HG02571 (cell line): ENCODE measurements at regions not wholly inside any gene's neighbourhood (a gene's known extent, or its start where the extent isn't known, plus 50 kb on each side); places are given as distances from the start of the nearest gene placed in this dataset.

ENCODE experiments used
- ATAC-seq: cut with Tn5 transposase; IDR thresholded peaks from one replicate; pipeline ENCODE4 v1.9.1; 2021; ENCODE audit warnings: mild to moderate bottlenecking, moderate library complexity; ENCODE audit not compliant: unreplicated experiment

DNA sequence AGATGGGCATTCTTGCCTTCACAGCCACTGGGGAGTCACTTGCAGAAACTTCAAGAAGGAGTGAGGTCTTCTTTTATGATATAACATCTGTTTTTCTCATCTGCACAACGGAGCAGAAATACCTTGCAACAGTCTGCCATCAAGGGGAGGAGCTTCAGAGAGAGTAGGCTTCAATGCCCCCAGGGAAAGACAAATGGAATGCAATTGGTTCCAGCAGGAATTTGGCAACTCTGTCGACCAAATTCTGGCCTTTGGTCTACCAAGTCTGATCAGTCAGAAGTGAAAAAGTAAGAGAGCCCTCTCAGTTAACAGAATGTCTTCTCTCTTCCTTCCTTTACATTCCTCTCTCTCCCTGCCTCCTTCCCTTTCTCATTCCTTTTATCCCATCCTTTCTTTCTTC lies 229.3 kb downstream of the IDS start:
- ATAC-seq, result no peak

DNA sequence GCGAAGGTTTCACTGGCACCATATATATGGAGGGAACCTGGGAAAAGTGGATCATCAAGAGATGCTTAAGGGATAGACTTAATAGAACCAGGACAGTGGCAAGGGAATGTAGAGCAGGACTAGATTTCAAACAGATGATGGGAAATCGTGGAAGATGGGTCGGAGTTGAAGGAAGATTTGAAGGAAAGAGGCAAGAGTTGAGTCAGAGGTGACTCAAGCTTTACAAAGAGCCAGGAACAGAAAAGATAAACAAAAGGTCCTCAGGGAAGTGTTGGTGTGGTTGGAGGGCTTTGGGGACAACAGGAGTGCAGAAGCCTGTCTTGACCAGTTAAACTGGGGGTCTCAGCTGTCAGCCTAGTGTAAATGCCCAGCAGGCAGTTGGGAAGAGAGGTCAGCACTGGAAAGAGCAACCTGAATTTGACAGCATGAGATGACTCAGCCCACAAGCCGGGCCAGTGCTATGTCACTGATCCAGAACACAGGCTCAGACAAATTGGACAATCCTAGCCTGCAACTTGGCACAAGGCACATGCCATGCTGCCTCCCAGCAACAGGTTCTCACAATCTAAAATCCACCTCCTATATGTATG lies 230.5 kb downstream of the IDS start:
- ATAC-seq, result no peak

DNA sequence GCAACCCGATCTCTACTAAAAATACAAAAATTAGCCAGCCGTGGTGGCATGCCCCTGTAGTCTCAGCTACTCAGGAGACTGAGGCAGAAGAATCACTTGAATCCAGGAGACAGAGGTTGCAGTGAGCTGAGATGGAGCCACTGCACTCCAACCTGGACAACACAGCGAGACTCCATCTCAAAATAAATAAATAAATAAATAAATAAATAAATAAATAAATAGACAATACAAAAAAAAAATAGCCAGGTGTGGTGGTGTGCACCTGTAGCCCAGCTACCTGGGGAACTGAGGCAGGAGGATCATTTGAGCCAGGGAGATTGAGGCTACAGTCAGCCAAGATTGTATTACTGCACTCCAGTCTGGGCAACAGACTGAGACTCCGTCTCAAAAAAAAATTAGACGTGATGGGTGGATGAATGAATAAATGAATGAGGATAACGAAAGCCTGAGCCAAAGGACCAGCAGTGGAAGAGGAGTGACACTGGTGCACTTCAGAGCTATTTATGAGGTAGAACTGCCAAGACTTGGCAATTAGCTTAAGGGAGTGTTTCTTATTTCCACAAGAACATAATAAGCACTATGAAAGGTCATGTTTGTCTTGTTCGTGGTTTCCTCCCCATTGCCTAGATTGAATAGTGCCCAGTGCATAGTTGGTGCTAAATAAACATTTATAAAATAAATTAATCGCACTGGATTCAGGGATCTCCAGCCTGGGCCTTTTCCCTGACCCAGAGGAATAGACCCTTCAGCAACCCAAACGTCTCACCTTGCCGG lies 232.2 kb downstream of the IDS start:
- ATAC-seq, result no peak

DNA sequence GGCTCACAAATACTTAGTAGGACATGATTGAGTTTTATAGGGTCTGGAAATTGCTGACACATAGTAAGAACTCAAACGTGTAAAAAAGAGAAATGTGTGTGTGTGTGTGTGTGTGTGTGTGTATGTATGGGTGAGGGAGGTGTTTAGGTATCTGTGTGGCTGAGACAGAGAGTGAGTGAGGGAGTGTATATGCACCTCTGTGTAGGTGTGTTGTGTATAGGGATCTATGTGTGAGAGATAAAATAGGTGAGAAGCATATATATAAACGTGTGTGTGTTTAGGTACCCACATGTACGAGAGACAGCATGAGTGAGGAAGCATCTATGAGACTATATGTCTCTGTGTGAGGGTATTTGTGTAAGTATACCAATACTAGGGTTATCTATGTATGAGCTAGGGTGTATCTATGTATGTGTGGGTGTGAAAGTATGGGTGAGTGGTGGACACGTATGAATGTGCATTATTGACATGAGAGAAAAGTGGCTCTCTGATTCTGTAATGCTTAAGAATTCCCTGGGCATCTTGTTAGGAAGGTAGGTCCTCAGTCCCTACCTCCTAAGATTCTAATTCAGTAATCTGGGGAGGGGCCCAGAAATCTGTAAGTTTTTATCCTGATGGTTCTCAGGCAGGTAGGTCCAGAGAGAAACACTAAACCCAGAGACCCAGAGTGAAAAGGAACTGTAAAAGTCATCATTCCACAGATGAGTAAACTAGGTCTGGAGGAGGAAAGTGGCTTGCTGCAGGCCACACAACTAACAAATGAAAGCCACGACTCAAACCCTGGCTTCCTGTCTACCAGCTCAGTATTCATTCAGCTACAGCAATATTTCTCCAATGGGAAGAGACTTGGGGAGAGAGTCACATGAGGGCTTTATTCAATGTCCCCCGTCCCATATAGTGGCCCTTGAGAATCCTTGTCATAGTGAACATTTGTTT lies 237.0 kb downstream of the IDS start:
- ATAC-seq, result no peak

DNA sequence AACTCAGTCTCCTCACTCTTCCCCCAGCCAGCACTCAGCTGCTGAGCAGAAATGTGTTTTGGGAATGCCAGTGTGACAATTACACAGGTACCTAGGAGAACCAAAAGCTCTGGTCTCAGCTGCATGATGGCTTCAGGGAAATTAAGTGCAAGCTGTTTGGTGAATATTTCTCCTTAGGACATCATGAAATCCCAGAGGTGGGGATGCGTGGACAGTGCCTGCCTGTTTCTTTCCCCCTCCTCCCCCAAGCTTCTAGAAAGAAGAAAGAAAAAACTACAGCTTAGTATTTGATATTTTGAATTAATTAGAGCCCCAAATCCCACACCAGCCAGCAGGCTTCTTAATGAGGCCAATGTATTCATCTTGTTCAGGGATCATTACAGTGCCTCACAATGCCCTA lies 243.0 kb downstream of the IDS start:
- ATAC-seq, result no peak

DNA sequence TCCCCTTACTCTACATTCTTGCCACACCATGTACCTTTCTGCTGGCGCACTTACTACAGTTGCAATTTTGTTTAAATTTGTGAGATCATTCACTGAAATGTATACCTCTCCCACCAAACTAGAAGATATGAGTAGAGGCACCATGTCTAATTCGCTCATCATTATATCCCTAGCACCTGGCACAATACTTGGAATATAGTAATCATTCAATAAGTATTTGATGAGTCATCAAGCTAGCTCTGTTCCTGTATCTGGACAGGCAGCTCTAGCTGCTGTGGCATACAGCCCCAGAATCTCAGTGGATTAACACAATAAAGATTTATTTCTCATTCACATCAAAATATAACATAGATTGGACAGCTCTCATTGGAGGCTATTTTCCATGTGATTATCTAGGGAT lies 245.9 kb downstream of the IDS start:
- ATAC-seq, result no peak

DNA sequence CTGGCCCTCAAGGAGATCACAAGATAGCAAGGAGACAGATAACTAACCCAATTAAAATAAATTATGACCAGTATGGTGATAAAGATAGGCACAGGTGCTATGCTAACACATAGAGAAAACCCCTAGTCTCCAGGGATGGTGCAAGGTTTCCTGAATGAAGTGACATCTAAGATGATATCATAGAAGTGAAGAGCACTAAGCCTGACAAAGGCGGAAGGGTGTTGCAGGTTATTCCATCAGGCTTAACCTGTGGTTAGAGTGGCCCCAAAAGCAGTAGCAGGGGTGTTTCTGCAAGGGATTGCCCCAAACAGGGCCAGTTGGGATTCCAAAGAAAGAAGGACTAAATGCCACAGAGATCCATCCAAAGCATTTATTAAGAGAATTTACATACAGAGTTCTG lies 249.2 kb downstream of the IDS start:
- ATAC-seq, result no peak

DNA sequence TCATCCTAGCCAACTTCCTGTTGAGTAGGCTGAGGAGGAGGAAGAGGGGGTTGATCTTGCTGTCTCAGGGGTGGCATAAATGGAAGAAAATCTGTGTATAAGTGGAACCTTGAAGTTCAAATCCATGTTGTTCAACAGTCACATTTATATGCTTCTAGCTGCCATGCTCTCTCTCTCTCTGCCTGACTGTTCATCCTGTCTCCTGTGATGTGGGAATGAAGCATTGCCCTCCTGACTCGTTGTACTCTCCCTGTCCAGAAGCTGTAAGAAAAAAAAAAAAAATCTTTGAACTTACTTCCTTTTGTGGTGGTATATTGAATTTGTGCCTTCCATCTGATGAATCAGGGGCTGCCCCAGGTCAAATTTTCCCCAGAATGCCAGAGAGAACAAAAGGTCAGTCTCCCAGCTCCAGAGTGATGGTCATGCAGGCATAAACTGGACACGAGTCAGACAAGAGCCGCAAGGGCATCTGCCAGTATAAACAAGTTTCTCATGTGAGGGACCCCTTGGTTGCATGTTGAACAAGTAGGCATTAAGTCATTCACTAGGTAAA lies 257.0 kb downstream of the IDS start:
- ATAC-seq, result no peak

DNA sequence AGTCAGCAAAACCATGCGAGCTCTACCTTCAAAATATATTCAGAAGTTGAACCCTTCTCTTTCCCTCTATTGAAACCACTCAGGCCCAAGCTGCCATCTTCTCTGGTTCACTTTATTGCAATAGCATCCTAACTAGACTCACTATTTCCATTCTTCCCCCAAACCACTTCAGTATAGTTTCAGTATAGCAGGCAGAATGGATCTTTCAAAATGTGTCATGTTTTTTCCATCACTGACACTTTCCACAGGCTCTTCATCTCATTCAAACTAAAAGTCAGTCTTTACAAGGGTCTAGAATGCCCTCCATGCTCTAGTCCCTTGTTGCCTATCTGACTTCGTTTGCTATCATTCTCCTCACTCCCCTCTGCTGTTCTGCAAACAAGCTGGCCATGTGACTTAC lies 274.4 kb downstream of the IDS start:
- no peak for ATAC-seq

DNA sequence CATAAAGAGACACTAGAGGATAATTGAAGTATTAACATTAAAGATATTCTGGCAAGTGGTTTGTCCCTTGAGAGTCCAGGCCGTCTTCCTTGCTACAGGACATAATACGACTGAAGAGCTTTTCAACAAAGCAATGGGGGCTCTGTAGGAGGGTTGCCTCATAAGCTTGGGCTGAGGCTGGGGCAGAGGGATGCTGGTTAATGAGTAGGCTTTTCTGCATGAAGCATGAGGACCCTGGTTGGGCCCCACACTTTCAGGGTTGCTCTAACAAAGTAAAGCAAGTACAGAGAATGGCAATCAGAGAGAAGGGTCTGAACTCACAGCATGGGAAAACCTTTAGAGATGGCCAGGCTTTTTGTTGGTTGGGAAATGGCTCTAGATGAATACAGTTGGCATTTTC lies 281.3 kb downstream of the IDS start:
- ATAC-seq, result no peak

DNA sequence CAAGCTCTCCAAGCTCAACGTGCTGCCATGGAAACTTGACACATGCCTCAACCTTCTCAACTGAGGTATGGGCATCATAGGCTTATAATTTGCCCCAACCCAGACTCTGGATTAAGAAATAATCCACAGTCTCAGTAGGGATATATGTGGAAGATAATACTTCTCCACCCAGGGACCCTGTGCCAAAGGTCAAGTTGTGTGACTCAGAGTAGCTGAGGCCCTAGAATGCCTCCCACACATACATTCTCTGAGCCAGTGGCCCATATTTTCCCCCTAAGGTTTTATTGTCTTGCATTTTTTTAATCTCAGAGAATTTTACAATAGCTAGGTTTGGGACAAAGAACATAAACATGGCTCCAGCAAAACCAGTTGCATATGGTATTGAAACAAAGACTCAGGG lies 283.1 kb downstream of the IDS start:
- ATAC-seq, result no peak

DNA sequence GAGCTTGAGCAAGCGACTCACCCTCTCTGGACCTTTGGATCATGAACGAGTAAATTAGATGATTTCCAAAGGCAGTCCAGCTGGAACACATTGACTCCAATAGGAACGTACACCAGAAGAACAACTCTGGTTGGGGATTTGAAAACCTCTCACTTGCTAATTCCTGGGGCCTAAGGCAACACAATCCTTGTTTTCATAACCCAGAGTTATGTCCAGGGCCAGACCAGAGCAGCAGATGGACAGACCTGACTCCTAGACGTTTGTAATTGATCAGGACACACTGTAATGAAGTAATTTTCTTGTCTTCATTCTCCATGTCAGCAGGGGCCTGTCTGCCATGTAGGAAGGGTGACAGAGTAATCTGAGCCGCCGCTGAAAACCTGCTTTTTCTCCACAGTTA lies 283.9 kb downstream of the IDS start:
- ATAC-seq, result no peak

DNA sequence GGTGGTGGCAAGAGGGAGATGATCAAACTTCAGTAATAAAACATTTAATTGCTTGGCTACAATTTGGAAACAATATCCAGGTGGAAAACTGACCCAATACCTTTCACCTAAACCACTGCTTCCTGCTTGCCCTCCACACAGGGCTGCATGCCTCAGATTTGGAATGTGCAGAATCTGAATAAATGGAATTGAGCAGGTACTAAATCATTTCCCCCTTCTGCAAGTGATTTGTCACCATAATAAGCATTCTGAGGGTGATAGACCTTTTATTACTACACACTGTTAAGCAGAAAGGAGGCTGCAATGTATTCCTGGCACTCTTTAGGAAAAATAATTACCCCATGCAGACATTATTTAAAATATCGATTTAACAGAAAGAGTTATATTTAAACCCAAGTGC lies 291.8 kb downstream of the IDS start:
- no peak for ATAC-seq

DNA sequence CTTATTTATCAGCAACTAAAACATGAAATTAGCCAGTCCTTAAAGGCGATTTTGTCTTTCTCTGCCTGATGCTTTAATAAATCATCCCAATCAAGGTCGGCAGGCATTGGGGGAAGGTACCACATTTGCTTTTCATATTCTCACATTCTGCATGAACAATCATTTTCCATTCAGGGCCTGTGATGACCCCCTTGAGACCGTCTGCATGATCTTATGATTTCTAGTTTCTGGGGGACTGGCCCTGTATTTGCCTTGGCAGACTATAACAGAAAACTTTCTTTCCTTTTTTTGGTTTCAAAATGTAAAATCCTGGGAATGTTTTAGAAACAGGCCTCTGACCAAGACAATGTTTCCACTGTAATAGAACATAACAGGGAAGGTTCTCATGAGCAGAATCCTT lies 296.8 kb downstream of the IDS start:
- ATAC-seq, result no peak

DNA sequence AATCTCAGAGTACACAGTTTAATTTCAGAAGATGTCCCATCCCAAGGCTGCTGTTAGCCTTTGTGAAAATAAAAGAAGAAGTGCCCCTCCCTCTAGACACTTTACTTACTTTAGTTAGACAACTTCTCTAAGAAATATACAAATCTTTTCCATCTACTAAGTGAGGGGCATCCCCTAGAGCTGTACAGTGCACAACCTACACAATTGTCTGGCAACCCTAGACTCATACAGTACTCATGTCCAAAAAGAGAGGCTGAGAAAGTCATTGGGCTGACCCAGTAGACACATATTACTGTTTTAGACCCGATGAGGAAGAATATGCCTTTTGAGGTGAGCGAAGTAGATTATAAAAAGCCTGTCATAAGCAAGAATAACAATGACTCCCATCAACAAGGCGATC lies 297.6 kb downstream of the IDS start:
- no peak for ATAC-seq

DNA sequence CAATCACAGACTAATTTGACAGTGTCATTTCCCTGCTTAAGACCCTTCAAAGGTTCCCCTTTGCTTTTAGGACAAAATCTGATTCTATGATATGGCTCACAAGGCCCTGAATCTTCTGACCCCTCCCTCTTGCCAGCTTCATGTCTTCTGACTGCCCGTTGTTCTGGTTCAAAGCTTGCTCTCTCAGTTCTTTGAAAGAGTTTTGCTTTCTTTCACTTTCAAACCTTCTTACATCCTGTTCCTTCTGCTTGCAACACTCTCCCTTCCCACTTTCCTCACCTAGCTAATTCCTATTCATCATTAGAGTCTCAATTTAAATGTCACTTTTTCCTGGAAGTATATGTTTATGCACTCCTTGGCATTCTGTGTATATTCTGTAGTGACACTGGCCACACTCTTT lies 299.2 kb downstream of the IDS start:
- no peak for ATAC-seq

DNA sequence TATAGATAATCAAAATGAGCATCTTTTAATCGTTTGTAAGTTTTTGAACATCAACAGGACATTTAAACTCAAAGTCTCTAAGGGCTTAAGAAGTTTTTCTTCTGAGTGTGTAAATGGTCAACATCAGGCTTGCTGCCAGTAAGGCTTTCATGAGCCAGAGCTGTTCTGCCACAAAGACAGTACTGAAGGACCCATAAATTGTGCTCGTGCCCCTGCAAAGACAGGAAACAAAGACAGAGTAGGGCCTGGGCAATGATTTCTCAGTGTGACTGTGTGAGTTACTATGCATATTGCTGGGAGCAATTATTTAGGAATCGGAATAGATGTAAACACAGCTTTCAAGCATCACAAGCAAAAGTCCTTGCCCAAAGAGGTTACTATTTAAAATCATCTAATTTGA lies 300.0 kb downstream of the IDS start:
- ATAC-seq, result no peak

DNA sequence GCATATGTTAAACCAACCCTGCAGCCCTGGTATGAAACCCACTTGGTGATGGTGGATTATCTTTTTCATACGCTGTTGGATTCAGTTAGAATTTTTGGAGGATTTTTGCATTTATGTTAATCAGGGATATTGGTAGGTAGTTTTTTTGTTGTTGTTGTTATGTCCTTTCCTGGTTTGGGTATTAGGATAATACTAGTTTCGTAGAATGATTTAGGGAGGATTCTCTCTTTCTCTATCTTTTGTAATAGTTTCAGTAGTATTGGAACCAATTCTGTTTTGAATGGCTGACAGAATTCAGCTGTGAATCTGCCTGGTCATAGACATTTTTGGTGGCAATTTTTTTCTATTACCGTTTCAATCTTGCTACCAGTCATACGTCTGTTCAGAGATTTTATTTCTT lies 305.4 kb downstream of the IDS start:
- ATAC-seq, result no peak

DNA sequence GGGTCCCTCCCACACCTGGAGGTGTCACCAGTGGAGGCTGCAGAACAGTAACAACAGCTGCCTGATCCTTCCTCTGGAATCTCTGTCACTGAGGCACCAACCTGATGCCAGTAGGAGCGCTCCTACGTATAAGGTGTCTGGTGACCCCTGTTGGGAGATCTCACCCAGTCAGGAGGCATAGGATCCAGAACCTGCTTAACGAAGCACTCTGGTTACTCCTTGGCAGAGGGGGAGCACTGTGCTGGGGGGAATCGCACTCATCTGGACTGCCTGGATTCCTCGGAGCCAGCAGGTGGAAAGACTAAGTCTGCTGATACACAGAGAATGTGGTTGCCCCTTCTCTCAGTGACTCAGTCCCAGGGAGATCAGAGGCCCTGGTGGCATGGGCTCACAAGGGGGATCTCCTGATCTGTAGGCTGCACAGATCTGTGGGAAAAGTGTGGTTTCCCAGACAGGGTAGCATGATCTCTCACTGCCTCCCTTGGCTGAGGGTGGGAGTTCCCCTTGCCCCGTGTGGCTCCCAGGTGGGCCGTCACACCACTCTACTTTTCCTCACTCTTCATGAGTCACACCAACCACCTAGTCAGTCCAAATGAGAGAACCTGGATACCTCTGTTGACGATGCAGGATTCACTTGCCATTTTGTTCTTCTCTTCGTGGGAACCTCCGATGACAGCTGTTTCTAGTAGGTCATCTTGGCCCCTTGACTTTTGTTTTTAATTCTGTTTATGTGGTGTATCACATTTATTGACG lies 305.9 kb downstream of the IDS start:
- peak; percentile 70 for ATAC-seq

DNA sequence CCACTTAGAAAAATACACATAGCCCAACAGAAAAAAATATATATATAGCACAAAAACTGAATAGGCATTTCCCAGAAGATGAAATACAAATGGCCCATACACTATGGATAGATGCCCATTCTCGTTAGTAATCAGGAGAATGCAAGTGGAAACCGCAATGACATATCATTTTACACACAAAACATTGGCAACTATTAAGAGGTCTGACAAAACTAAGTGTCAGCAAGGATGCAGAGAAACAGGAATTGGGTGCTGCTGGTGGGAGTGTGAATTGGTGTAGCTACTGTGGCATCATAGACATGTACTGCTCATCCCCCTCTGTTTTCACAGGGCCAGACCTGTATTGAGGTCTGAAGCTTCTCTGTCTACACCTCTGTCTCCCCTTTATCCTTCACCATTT lies 320.0 kb downstream of the IDS start:
- ATAC-seq, result no peak
